SK-N-SH treated with all-trans-retinoic acid at 6 μM for 48 hours (cell line): ENCODE measurements at regions not wholly inside any gene's neighbourhood (a gene's known extent, or its start where the extent isn't known, plus 50 kb on each side); places are given as distances from the start of the nearest gene placed in this dataset.

ENCODE experiments used
- ATAC-seq: fragments of 200-7000 bp; cut with Tn5 transposase; 3 replicates; pipeline ENCODE4 v1.9.1; 2020; ENCODE audit warnings: mild to moderate bottlenecking, moderate library complexity
- ARNTL ChIP-seq: fragments of 450-650 bp; formaldehyde crosslinking; IDR thresholded peaks from 2 replicates; pipeline ENCODE4 v1.5.0; 2020; ENCODE audit warnings: low read depth, mild to moderate bottlenecking, moderate library complexity, borderline replicate concordance
- BACH2 ChIP-seq: fragments of 250-450 bp; sonication (Bioruptor Pico); IDR thresholded peaks from 2 replicates; pipeline ENCODE4 v1.9.0; 2021; ENCODE audit warnings: mild to moderate bottlenecking, borderline replicate concordance
- CSDC2 ChIP-seq: fragments of 250-450 bp; sonication (Bioruptor Pico); IDR thresholded peaks from 2 replicates; pipeline ENCODE4 v1.5.0; 2020; ENCODE audit warnings: mild to moderate bottlenecking, moderate library complexity
- CSRNP3 ChIP-seq: fragments of 250-450 bp; sonication (Bioruptor Pico); IDR thresholded peaks from 2 replicates; pipeline ENCODE4 v1.5.1; 2021; ENCODE audit warnings: mild to moderate bottlenecking, moderate library complexity
- ESRRG ChIP-seq: fragments of 250-450 bp; sonication (Bioruptor Pico); IDR thresholded peaks from 2 replicates; pipeline ENCODE4 v1.6.1; 2021; ENCODE audit warnings: mild to moderate bottlenecking
- GLIS3 ChIP-seq: fragments of 250-450 bp; sonication (Bioruptor Pico); IDR thresholded peaks from 2 replicates; pipeline ENCODE4 v1.5.0; 2020; ENCODE audit warnings: mild to moderate bottlenecking, moderate library complexity
- ISL1 ChIP-seq: fragments of 250-450 bp; sonication (Bioruptor Pico); IDR thresholded peaks from 2 replicates; pipeline ENCODE4 v2.1.2; 2022; ENCODE audit warnings: mild to moderate bottlenecking, moderate library complexity
- OSR1 ChIP-seq: fragments of 250-450 bp; sonication (Bioruptor Pico); IDR thresholded peaks from 2 replicates; pipeline ENCODE4 v1.8.0; 2022; ENCODE audit warnings: moderate library complexity, mild to moderate bottlenecking, inconsistent platforms
- PATZ1 ChIP-seq: fragments of 250-450 bp; sonication (Bioruptor Pico); IDR thresholded peaks from 2 replicates; pipeline ENCODE4 v1.8.0; 2020; ENCODE audit warnings: mild to moderate bottlenecking, moderate library complexity, borderline replicate concordance
- POU6F1 ChIP-seq: fragments of 250-450 bp; sonication (Bioruptor Pico); IDR thresholded peaks from 2 replicates; pipeline ENCODE4 v1.8.0; 2021; ENCODE audit warnings: low read depth, mild to moderate bottlenecking, moderate library complexity, borderline replicate concordance
- PPARA ChIP-seq: fragments of 250-450 bp; sonication (Bioruptor Pico); IDR thresholded peaks from 2 replicates; pipeline ENCODE4 v1.5.0; 2020; ENCODE audit warnings: mild to moderate bottlenecking, borderline replicate concordance
- RARB ChIP-seq: fragments of 250-450 bp; sonication (Bioruptor Pico); IDR thresholded peaks from 2 replicates; pipeline ENCODE4 v1.8.0; 2021; ENCODE audit warnings: mild to moderate bottlenecking, moderate library complexity
- SNAI2 ChIP-seq: fragments of 250-450 bp; sonication (Bioruptor Pico); IDR thresholded peaks from 2 replicates; pipeline ENCODE4 v1.5.0; 2020; ENCODE audit warnings: mild to moderate bottlenecking, moderate library complexity
- TCF4 ChIP-seq: fragments of 250-450 bp; sonication (Bioruptor Pico); IDR thresholded peaks from 2 replicates; pipeline ENCODE4 v1.8.0; 2021; ENCODE audit warnings: mild to moderate bottlenecking, moderate library complexity, borderline replicate concordance
- TOX ChIP-seq: fragments of 250-450 bp; sonication (Bioruptor Pico); IDR thresholded peaks from 2 replicates; pipeline ENCODE4 v1.8.0; 2021; ENCODE audit warnings: mild to moderate bottlenecking, moderate library complexity, borderline replicate concordance
- TSHZ2 ChIP-seq: fragments of 250-450 bp; sonication (Bioruptor Pico); IDR thresholded peaks from 2 replicates; pipeline ENCODE4 v1.5.0; 2020; ENCODE audit warnings: mild to moderate bottlenecking, moderate library complexity
- ZC3H10 ChIP-seq: fragments of 250-450 bp; sonication (Bioruptor Pico); IDR thresholded peaks from 2 replicates; pipeline ENCODE4 v1.5.1; 2021; ENCODE audit warnings: mild to moderate bottlenecking, moderate library complexity
- ZFP3 ChIP-seq: fragments of 250-450 bp; sonication (Bioruptor Pico); IDR thresholded peaks from 2 replicates; pipeline ENCODE4 v1.5.0; 2020; ENCODE audit warnings: mild to moderate bottlenecking, moderate library complexity
- ZFP30 ChIP-seq: fragments of 450-650 bp; formaldehyde crosslinking; IDR thresholded peaks from 2 replicates; pipeline ENCODE4 v1.5.0; 2022; ENCODE audit warnings: mild to moderate bottlenecking, moderate library complexity
- ZNF565 ChIP-seq: fragments of 450-650 bp; formaldehyde crosslinking; conservative IDR thresholded peaks from 2 replicates; pipeline ENCODE4 v1.5.0; 2020; ENCODE audit warnings: low read depth, mild to moderate bottlenecking, moderate library complexity
- ZNF70 ChIP-seq: fragments of 450-650 bp; formaldehyde crosslinking; IDR thresholded peaks from 2 replicates; pipeline ENCODE4 v1.5.0; 2020; ENCODE audit warnings: mild to moderate bottlenecking, moderate library complexity
- ZNF8 ChIP-seq: fragments of 450-650 bp; formaldehyde crosslinking; IDR thresholded peaks from 2 replicates; pipeline ENCODE4 v1.5.0; 2020; ENCODE audit warnings: mild to moderate bottlenecking, moderate library complexity

- no peak for ATAC-seq
- TF ChIP-seq TSHZ2 (no peak), ZFP3 (CRISPR knock-in tag) (no peak), SNAI2 (CRISPR knock-in tag) (no peak)
Measured at GRCh38 chr12:67137256-67137655, 131.9 kb upstream of the CAND1 start.

GRCh38 chr12:67141296-67142018 is 127.7 kb upstream of the CAND1 start:
- TF ChIP-seq PPARA (CRISPR knock-in tag): no peak
- no peak for TF ChIP-seq TCF4 (CRISPR knock-in tag)
- no peak for TF ChIP-seq CSDC2
- TF ChIP-seq CSRNP3: no peak
- TF ChIP-seq ZNF8 (CRISPR knock-in tag): no peak
- no peak for TF ChIP-seq SNAI2 (CRISPR knock-in tag)
- no peak for TF ChIP-seq POU6F1 (CRISPR knock-in tag)
- TF ChIP-seq ESRRG (CRISPR knock-in tag): no peak
- no peak for TF ChIP-seq ZFP30 (CRISPR knock-in tag)
- TF ChIP-seq ZFP3 (CRISPR knock-in tag): no peak
- TF ChIP-seq TSHZ2: no peak
- TF ChIP-seq TOX: no peak
- no peak for TF ChIP-seq ZC3H10 (CRISPR knock-in tag)
- no peak for TF ChIP-seq OSR1 (CRISPR knock-in tag)
- TF ChIP-seq RARB: no peak
- no peak for TF ChIP-seq BACH2 (CRISPR knock-in tag)
- no peak for ATAC-seq

- no peak for ATAC-seq
- TF ChIP-seq TSHZ2 (no peak), ZNF8 (CRISPR knock-in tag) (no peak), ZNF565 (CRISPR knock-in tag) (no peak), ZC3H10 (CRISPR knock-in tag) (no peak), POU6F1 (CRISPR knock-in tag) (no peak), TOX (no peak), BACH2 (CRISPR knock-in tag) (no peak), ZNF70 (no peak), ISL1 (CRISPR knock-in tag) (no peak), ARNTL (CRISPR knock-in tag) (no peak), PPARA (CRISPR knock-in tag) (no peak), ZFP30 (CRISPR knock-in tag) (no peak), PATZ1 (CRISPR knock-in tag) (no peak), GLIS3 (CRISPR knock-in tag) (no peak), RARB (no peak), CSDC2 (no peak)
Measured at GRCh38 chr12:67145692-67146091, 123.5 kb upstream of the CAND1 start.
